Endothelial cell of umbilical vein (primary cell): ENCODE measurements at regions not wholly inside any gene's neighbourhood (a gene's known extent, or its start where the extent isn't known, plus 50 kb on each side); places are given as distances from the start of the nearest gene placed in this dataset.

ENCODE experiments used
- BruUV-seq: library from RNA; stranded (reverse); fragments of 400-500 nt; replicated peaks from 2 replicates; lab custom pipeline; 2021; lab: Mats Ljungman, UMichigan
- CTCF ChIA-PET: fragments of 300-600, 350-600 bp; sonication (Branson Sonifier 250); formaldehyde crosslinking; loops from one replicate; lab custom pipeline; 2021; ENCODE audit warnings: antibody characterized with exemption, inconsistent platforms; lab: Charles Lee
- POLR2A ChIA-PET: fragments of 300-600, 350-600 bp; sonication (Branson Sonifier 250); formaldehyde crosslinking; loops from one replicate; lab custom pipeline; 2021; ENCODE audit warnings: antibody characterized with exemption, inconsistent platforms; lab: Charles Lee
- DNase-seq: peaks from one replicate; pipeline ENCODE4 v3.0.0-alpha.2; 2011; ENCODE audit warnings: low read depth, low spot score
- FAIRE-seq: peaks from 2 replicates; lab custom pipeline; 2011; peaks lifted over from hg19 to GRCh38; lab: Jason Lieb, UNC
- H2AFZ ChIP-seq: 2 replicates; pipeline ENCODE4 v1.6.0; 2012; ENCODE audit warnings: low read depth, low read length, control low read depth, inconsistent platforms
- H3K27ac ChIP-seq: 2 replicates; pipeline ENCODE4 v1.5.1; 2011; ENCODE audit warnings: low read depth, mild to moderate bottlenecking, control low read depth, low read length, moderate library complexity; ENCODE audit not compliant: insufficient read depth
- H3K27me3 ChIP-seq, 2 experiments: 2 replicates each; pipeline versions ENCODE4 v1.6.0 to v1.6.1; 2011; ENCODE audit warnings: low read length in 2 of 2, mixed read lengths in 1 of 2; ENCODE audit not compliant: control insufficient read depth in 2 of 2, insufficient read depth in 2 of 2
- H3K36me3 ChIP-seq, 2 experiments: 2 replicates in 1 of 2; 3 replicates in 1 of 2; pipeline ENCODE4 v1.5.1; 2011; ENCODE audit warnings: low read length in 2 of 2, mild to moderate bottlenecking in 1 of 2, moderate library complexity in 1 of 2; ENCODE audit not compliant: control insufficient read depth in 2 of 2, insufficient read depth in 2 of 2; ENCODE audit errors: extremely low read depth in 1 of 2
- H3K4me1 ChIP-seq: 3 replicates; pipeline ENCODE4 v1.5.1; 2011; ENCODE audit warnings: mild to moderate bottlenecking, low read length; ENCODE audit not compliant: control insufficient read depth, insufficient read depth; ENCODE audit errors: extremely low read depth
- H3K4me2 ChIP-seq: 2 replicates; pipeline ENCODE4 v1.6.1; 2011; ENCODE audit warnings: low read length, control low read depth, mixed read lengths; ENCODE audit not compliant: insufficient read depth
- H3K4me3 ChIP-seq, 3 experiments: fragments of 200-600 bp in 1 of 3; sonication (generic), shearing (Covaris generic) in 1 of 3; replicated peaks in 1 of 3; 2 replicates each; pipeline ENCODE4 v1.5.1; 2011 to 2016; ENCODE audit warnings: control low read depth in 3 of 3, low read length in 3 of 3, mild to moderate bottlenecking in 2 of 3, inconsistent platforms in 1 of 3, low read depth in 1 of 3, moderate library complexity in 1 of 3; ENCODE audit not compliant: insufficient read depth in 1 of 3
- H3K79me2 ChIP-seq: 2 replicates; pipeline ENCODE4 v1.6.0; 2012; ENCODE audit warnings: low read length, inconsistent platforms; ENCODE audit not compliant: control insufficient read depth, insufficient read depth
- H3K9ac ChIP-seq: replicated peaks from 2 replicates; pipeline ENCODE3; 2011; ENCODE audit warnings: low read length, control low read depth; ENCODE audit not compliant: insufficient read depth; ENCODE audit errors: extremely low read depth
- H3K9me1 ChIP-seq: replicated peaks from 3 replicates; pipeline ENCODE4 v1.6.0; 2011; ENCODE audit warnings: mild to moderate bottlenecking, low read length; ENCODE audit not compliant: control insufficient read depth, insufficient read depth; ENCODE audit errors: extremely low read depth
- H3K9me3 ChIP-seq: replicated peaks from 2 replicates; pipeline ENCODE4 v1.5.1; 2012; ENCODE audit warnings: low read length, inconsistent platforms; ENCODE audit not compliant: control insufficient read depth, insufficient read depth
- H4K20me1 ChIP-seq: replicated peaks from 2 replicates; pipeline ENCODE3; 2011; ENCODE audit warnings: mild to moderate bottlenecking, low read length; ENCODE audit not compliant: control insufficient read depth, insufficient read depth; ENCODE audit errors: extremely low read depth
- EZH2 ChIP-seq: IDR thresholded peaks from 2 replicates; pipeline ENCODE4 v1.6.1; 2012; ENCODE audit warnings: borderline replicate concordance, low read depth, mild to moderate bottlenecking, moderate library complexity, low read length, inconsistent platforms; ENCODE audit not compliant: severe bottlenecking
- FOS ChIP-seq: IDR thresholded peaks from 2 replicates; pipeline ENCODE4 v1.6.1; 2011; ENCODE audit warnings: mild to moderate bottlenecking, low read length, moderate library complexity, borderline replicate concordance; ENCODE audit not compliant: insufficient read depth
- GATA2 ChIP-seq: IDR thresholded peaks from 2 replicates; pipeline ENCODE4 v1.7.0; 2011; ENCODE audit warnings: low read depth, mild to moderate bottlenecking, moderate library complexity, mixed read lengths, low read length; ENCODE audit not compliant: insufficient read length, insufficient read depth
- JUN ChIP-seq: IDR thresholded peaks from 2 replicates; pipeline ENCODE4 v1.6.1; 2011; ENCODE audit warnings: borderline replicate concordance, low read depth; ENCODE audit not compliant: insufficient read length, insufficient read depth
- MYC ChIP-seq: IDR thresholded peaks from one replicate; pipeline ENCODE4 v1.6.1; 2011; ENCODE audit warnings: mild to moderate bottlenecking, low read depth, low read length
- POLR2A ChIP-seq: IDR thresholded peaks from 2 replicates; pipeline ENCODE4 v1.6.1; 2012; ENCODE audit warnings: low read depth, mild to moderate bottlenecking, control low read depth, low read length
- POLR2AphosphoS5 ChIP-seq: IDR thresholded peaks from 2 replicates; pipeline ENCODE4 v1.6.1; 2012; ENCODE audit warnings: low read depth, mild to moderate bottlenecking, control low read depth, low read length, moderate library complexity; ENCODE audit not compliant: insufficient read depth
- dilution Hi-C: fragments of 300-500 bp; cut with MboI; formaldehyde crosslinking; loops from one replicate; pipeline ENCODE4 v1.15.0; 2019; ENCODE audit warnings: low sequenced_read_pairs; ENCODE audit not compliant: extremely low pct_ligation_motif_present
- intact Hi-C: fragments of 100-400 bp; cut with micrococcal nuclease; formaldehyde crosslinking; loops from one replicate; pipeline ENCODE4 v1.10.0; 2022
- TF ChIP-seq, protein P1 (sequence below), 2 donors: IDR thresholded peaks; 1 replicate in 1 of 2; 2 replicates in 1 of 2; pipeline ENCODE4 v1.5.1; 2011; ENCODE audit warnings: low read length in 2 of 2, mild to moderate bottlenecking in 2 of 2, moderate library complexity in 2 of 2, control low read depth in 1 of 2, inconsistent platforms in 1 of 2, low read depth in 1 of 2; ENCODE audit not compliant: insufficient read depth in 1 of 2; ENCODE audit errors: extremely low read depth in 1 of 2
- TF ChIP-seq, protein P2 (sequence below): IDR thresholded peaks from 2 replicates; pipeline ENCODE4 v1.6.1; 2011; ENCODE audit not compliant: insufficient read depth, insufficient read length

DNA sequence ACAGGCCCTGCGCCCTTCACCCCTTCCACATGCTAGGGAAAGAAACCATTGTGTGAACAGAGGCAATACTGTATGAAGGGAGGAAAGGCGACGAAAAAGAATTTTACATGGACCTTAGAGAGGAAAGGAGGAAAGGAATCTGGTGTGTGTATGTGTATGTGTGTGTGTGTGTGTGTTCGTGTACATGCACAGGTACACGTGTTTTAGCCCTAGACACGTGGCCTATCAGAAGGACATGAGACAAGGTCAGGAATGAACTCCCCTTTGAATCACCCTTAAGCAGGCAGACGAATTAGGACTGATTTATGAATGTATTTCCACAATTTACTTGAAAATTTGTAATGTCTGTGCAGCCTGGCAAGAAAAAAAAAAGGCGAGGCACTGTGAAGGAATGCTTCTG, 276.0 kb downstream of the ZNF516 start:
- no peaks in the 10 kb centered on the region for H3K27me3 ChIP-seq
- dilution Hi-C loops (no loop called here), intact Hi-C loops (no loop called here)
- H3K79me2 ChIP-seq: no peaks in the 10 kb centered on the region
- H3K9ac ChIP-seq: no peak overlapping the region
- H3K27ac ChIP-seq: no peak overlapping the region
- no peak for FAIRE-seq
- H3K4me1 ChIP-seq: no peaks in the 10 kb centered on the region
- H4K20me1 ChIP-seq: no peaks in the 10 kb centered on the region
- ChIA-PET CTCF (no interaction called here), POLR2A (no interaction called here)
- DNase-seq: no peak
- peaks cover 14% of the 10 kb centered on the region for H3K9me3 ChIP-seq
- no peaks in the 10 kb centered on the region for H3K9me1 ChIP-seq
- no peaks in the 10 kb centered on the region for H3K36me3 ChIP-seq
- BruUV-seq: no TSS peak
- no peak overlapping the region for H3K4me3 ChIP-seq
- TF ChIP-seq, protein P1, sequence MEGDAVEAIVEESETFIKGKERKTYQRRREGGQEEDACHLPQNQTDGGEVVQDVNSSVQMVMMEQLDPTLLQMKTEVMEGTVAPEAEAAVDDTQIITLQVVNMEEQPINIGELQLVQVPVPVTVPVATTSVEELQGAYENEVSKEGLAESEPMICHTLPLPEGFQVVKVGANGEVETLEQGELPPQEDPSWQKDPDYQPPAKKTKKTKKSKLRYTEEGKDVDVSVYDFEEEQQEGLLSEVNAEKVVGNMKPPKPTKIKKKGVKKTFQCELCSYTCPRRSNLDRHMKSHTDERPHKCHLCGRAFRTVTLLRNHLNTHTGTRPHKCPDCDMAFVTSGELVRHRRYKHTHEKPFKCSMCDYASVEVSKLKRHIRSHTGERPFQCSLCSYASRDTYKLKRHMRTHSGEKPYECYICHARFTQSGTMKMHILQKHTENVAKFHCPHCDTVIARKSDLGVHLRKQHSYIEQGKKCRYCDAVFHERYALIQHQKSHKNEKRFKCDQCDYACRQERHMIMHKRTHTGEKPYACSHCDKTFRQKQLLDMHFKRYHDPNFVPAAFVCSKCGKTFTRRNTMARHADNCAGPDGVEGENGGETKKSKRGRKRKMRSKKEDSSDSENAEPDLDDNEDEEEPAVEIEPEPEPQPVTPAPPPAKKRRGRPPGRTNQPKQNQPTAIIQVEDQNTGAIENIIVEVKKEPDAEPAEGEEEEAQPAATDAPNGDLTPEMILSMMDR (IDR thresholded peaks at IDR 0.05; ENCODE audit: extremely low read depth in 1 of 2, insufficient read depth in 1 of 2, low read depth in 1 of 2, low read length in 2 of 2): no peak
- TF ChIP-seq POLR2A (no peak), POLR2AphosphoS5 (no peak), JUN (no peak), GATA2 (no peak), FOS (no peak), MYC (no peak), EZH2 (no peak)
- TF ChIP-seq, protein P2, sequence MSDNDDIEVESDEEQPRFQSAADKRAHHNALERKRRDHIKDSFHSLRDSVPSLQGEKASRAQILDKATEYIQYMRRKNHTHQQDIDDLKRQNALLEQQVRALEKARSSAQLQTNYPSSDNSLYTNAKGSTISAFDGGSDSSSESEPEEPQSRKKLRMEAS: no peak
- no peak overlapping the region for H3K4me2 ChIP-seq
- no peak overlapping the region for H2AFZ ChIP-seq
